IMR-90 (cell line): ENCODE measurements at regions not wholly inside any gene's neighbourhood (a gene's known extent, or its start where the extent isn't known, plus 50 kb on each side); places are given as distances from the start of the nearest gene placed in this dataset.

Experiments used
- ATAC-seq: fragments of 200-7000 bp; cut with Tn5 transposase; 2 replicates; pipeline ENCODE4 v1.9.1; 2020; ENCODE audit warnings: low read depth, mild to moderate bottlenecking, moderate library complexity
- BruUV-seq: library from RNA; stranded (reverse); fragments of 400-500 nt; replicated peaks from 2 replicates; lab custom pipeline; 2021; lab: Mats Ljungman, UMichigan
- CTCF ChIA-PET: fragments of 300-600 bp; formaldehyde crosslinking; extraction: SDS; loops from one replicate; lab custom pipeline; 2021; ENCODE audit warnings: antibody characterized with exemption; lab: Yijun Ruan, JAX
- POLR2A ChIA-PET: fragments of 300-600 bp; sonication (Branson Sonifier 250); formaldehyde crosslinking; loops from one replicate; lab custom pipeline; 2022; ENCODE audit warnings: antibody characterized with exemption; ENCODE audit not compliant: unreplicated experiment; lab: Charles Lee
- DNase-seq: peaks from one replicate; pipeline ENCODE4 v3.0.0; 2013
- H2AFZ ChIP-seq: replicated peaks from 2 replicates; pipeline ENCODE3; 2013; ENCODE audit warnings: low read length, mild to moderate bottlenecking; ENCODE audit not compliant: poor library complexity
- H2AK5ac ChIP-seq: 2 replicates; pipeline ENCODE4 v1.6.1; 2013; ENCODE audit warnings: low read depth, low read length, inconsistent platforms
- H2AK9ac ChIP-seq: replicated peaks from 2 replicates; pipeline ENCODE3; 2013; ENCODE audit warnings: mild to moderate bottlenecking, low read depth, low read length, moderate library complexity; ENCODE audit not compliant: poor library complexity
- H2BK120ac ChIP-seq: 2 replicates; pipeline ENCODE4 v1.6.1; 2013; ENCODE audit warnings: low read depth, low read length, inconsistent platforms
- H2BK15ac ChIP-seq: 3 replicates; pipeline ENCODE4 v1.6.1; 2013; ENCODE audit warnings: low read depth, low read length, inconsistent platforms
- H2BK20ac ChIP-seq: 2 replicates; pipeline ENCODE4 v1.6.1; 2013; ENCODE audit warnings: low read depth, mild to moderate bottlenecking, inconsistent platforms, low read length, moderate library complexity
- H2BK5ac ChIP-seq: 2 replicates; pipeline ENCODE4 v1.6.1; 2013; ENCODE audit warnings: mild to moderate bottlenecking, low read depth, low read length, inconsistent platforms; ENCODE audit not compliant: poor library complexity, severe bottlenecking
- H3K14ac ChIP-seq: replicated peaks from 2 replicates; pipeline ENCODE4 v1.6.1; 2013; ENCODE audit warnings: low read depth, low read length, inconsistent platforms
- H3K18ac ChIP-seq: 2 replicates; pipeline ENCODE4 v1.6.1; 2013; ENCODE audit warnings: low read depth, low read length, control low read depth
- H3K23ac ChIP-seq: 2 replicates; pipeline ENCODE4 v1.6.1; 2013; ENCODE audit warnings: low read depth, low read length, inconsistent platforms
- H3K27ac ChIP-seq: 2 replicates; pipeline ENCODE4 v1.5.1; 2013; ENCODE audit warnings: mild to moderate bottlenecking, control low read depth, low read length; ENCODE audit not compliant: insufficient read depth
- H3K27me3 ChIP-seq: 2 replicates; pipeline ENCODE4 v1.6.1; 2013; ENCODE audit warnings: low read length; ENCODE audit not compliant: control insufficient read depth, insufficient read depth
- H3K36me3 ChIP-seq: 2 replicates; pipeline ENCODE4 v1.6.1; 2013; ENCODE audit warnings: low read length, mixed read lengths; ENCODE audit not compliant: control insufficient read depth, insufficient read depth
- H3K4ac ChIP-seq: 2 replicates; pipeline ENCODE4 v1.6.1; 2013; ENCODE audit warnings: low read depth, low read length, inconsistent platforms
- H3K4me1 ChIP-seq: 2 replicates; pipeline ENCODE4 v1.6.1; 2013; ENCODE audit warnings: low read length, mixed read lengths; ENCODE audit not compliant: control insufficient read depth, insufficient read depth
- H3K4me2 ChIP-seq: 2 replicates; pipeline ENCODE4 v1.6.1; 2013; ENCODE audit warnings: low read depth, mild to moderate bottlenecking, control low read depth, low read length, moderate library complexity
- H3K4me3 ChIP-seq: 2 replicates; pipeline ENCODE4 v1.5.1; 2013; ENCODE audit warnings: low read depth, mild to moderate bottlenecking, control low read depth, low read length, moderate library complexity; ENCODE audit not compliant: insufficient read depth
- H3K56ac ChIP-seq: 2 replicates; pipeline ENCODE4 v1.6.1; 2013; ENCODE audit warnings: low read length, inconsistent platforms; ENCODE audit not compliant: insufficient read depth; ENCODE audit errors: extremely low read depth
- H3K79me1 ChIP-seq, 2 experiments: 2 replicates each; pipeline ENCODE4 v1.6.1; 2013; ENCODE audit warnings: low read length in 2 of 2, inconsistent platforms in 1 of 2, low read depth in 1 of 2
- H3K9ac ChIP-seq: 2 replicates; pipeline ENCODE4 v1.6.1; 2013; ENCODE audit warnings: low read depth, low read length, control low read depth
- H3K9me1 ChIP-seq: 2 replicates; pipeline ENCODE4 v1.6.1; 2013; ENCODE audit warnings: low read length, inconsistent platforms; ENCODE audit not compliant: insufficient read depth
- H3K9me3 ChIP-seq: 2 replicates; pipeline ENCODE4 v1.6.1; 2013; ENCODE audit warnings: low read length; ENCODE audit not compliant: control insufficient read depth, insufficient read depth
- H4K20me1 ChIP-seq: 2 replicates; pipeline ENCODE4 v1.6.1; 2013; ENCODE audit warnings: low read length, inconsistent platforms; ENCODE audit not compliant: insufficient read depth
- H4K5ac ChIP-seq: 2 replicates; pipeline ENCODE4 v1.6.1; 2013; ENCODE audit warnings: mild to moderate bottlenecking, low read depth, low read length, control low read depth
- H4K8ac ChIP-seq, 2 experiments: 2 replicates each; pipeline ENCODE4 v1.6.1; 2013; ENCODE audit warnings: low read depth in 2 of 2, low read length in 2 of 2, control low read depth in 1 of 2, inconsistent platforms in 1 of 2
- H4K91ac ChIP-seq: 2 replicates; pipeline ENCODE4 v1.6.1; 2013; ENCODE audit warnings: low read depth, low read length, inconsistent platforms; ENCODE audit not compliant: insufficient read depth
- CEBPB ChIP-seq: IDR thresholded peaks from 2 replicates; pipeline ENCODE4 v1.6.1; 2012; ENCODE audit warnings: low read depth, low read length, improper control_type of control experiment
- FOS ChIP-seq: fragments of 150-350 bp; IDR thresholded peaks from 2 replicates; pipeline ENCODE4 v1.6.1; 2016; ENCODE audit warnings: low read depth, low read length
- MAFK ChIP-seq: IDR thresholded peaks from 2 replicates; pipeline ENCODE4 v1.6.1; 2012; ENCODE audit warnings: low read depth, low read length, improper control_type of control experiment
- WGBS, 2 experiments: methylation state at CpG; one replicate each; pipeline versions ENCODE4 v1.1.5 to v1.1.7; 2013; ENCODE audit warnings: missing lambda C conversion rate in 2 of 2; ENCODE audit not compliant: insufficient read length in 1 of 2; ENCODE audit errors: extremely low coverage in 2 of 2; 5-methylcytosine and 5-hydroxymethylcytosine counted together
- dilution Hi-C: fragments of 300-500 bp; cut with HindIII; formaldehyde crosslinking; loops from one replicate; pipeline ENCODE4 v1.14.3; 2018; ENCODE audit warnings: low sequenced_read_pairs; ENCODE audit not compliant: unreplicated experiment
- in situ Hi-C: fragments of 300-500 bp; cut with MboI; formaldehyde crosslinking; loops from 3 replicates; pipeline ENCODE4 v1.14.3; 2019; ENCODE audit warnings: low sequenced_read_pairs, inconsistent platforms, mixed read lengths
- intact Hi-C: fragments of 100-400 bp; cut with micrococcal nuclease; formaldehyde crosslinking; loops from 2 replicates; pipeline ENCODE4 v1.10.0; 2022
- TF ChIP-seq, protein P1 (sequence below): fragments of 150-350 bp; IDR thresholded peaks from 2 replicates; pipeline ENCODE4 v1.6.1; 2016; ENCODE audit warnings: low read depth, mild to moderate bottlenecking, low read length, moderate library complexity, borderline replicate concordance

DNA sequence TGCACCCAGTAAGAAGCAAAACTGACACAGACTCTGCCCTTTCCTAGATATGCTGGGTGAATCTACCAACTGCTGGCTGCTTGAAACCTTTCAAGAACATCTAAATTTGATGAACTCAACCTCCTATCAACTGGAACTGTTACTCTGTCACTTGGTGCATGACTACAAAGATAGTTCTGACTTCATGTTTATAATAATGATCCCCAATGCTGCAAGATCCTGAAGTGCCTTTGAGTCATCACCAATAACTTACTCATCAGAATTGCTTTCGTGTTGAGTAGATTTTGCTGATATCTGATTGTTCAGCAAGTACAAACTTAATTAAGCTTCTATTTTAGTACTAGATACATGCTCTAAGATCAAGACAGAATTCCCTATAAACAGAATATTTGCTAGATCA lies 100.2 kb upstream of the ARMC2 start:
- TF ChIP-seq FOS: peak; percentile 26; the same call in 1 of the 2 replicates
- TF ChIP-seq MAFK: peak; percentile 44
- TF ChIP-seq, protein P1, sequence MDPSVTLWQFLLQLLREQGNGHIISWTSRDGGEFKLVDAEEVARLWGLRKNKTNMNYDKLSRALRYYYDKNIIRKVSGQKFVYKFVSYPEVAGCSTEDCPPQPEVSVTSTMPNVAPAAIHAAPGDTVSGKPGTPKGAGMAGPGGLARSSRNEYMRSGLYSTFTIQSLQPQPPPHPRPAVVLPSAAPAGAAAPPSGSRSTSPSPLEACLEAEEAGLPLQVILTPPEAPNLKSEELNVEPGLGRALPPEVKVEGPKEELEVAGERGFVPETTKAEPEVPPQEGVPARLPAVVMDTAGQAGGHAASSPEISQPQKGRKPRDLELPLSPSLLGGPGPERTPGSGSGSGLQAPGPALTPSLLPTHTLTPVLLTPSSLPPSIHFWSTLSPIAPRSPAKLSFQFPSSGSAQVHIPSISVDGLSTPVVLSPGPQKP: no peak
- TF ChIP-seq CEBPB: peak; percentile 41
- intact Hi-C loops (loop anchor here (5.0 kb wide), 1 partner anchor 669 kb away; no protein-coding TSS in a partner anchor), dilution Hi-C loops (no loop called here), in situ Hi-C loops (no loop called here)
- H3K4me3 ChIP-seq: no peak overlapping the region
- no peak overlapping the region for H2AK5ac ChIP-seq
- no peak overlapping the region for H3K27ac ChIP-seq
- BruUV-seq: no TSS peak
- no peak overlapping the region for H2BK20ac ChIP-seq
- no peak overlapping the region for H3K23ac ChIP-seq
- H3K9ac ChIP-seq: no peak overlapping the region
- H3K36me3 ChIP-seq: no peaks in the 10 kb centered on the region
- no peak overlapping the region for H3K14ac ChIP-seq
- H3K4me1 ChIP-seq: no peaks in the 10 kb centered on the region
- no peak overlapping the region for H4K8ac ChIP-seq
- H3K18ac ChIP-seq: no peak overlapping the region
- no peak overlapping the region for H2BK5ac ChIP-seq
- H3K4ac ChIP-seq: no peak overlapping the region
- H2AK9ac ChIP-seq: no peak overlapping the region
- H3K9me1 ChIP-seq: no peaks in the 10 kb centered on the region
- no peak overlapping the region for H4K5ac ChIP-seq
- no peaks in the 10 kb centered on the region for H3K79me1 ChIP-seq
- CTCF ChIA-PET: interaction anchor here (1.0 kb wide), 1 partner anchor 21 kb away, joined by 3 read pairs; no protein-coding TSS in a partner anchor
- no peak overlapping the region for H3K56ac ChIP-seq
- no peaks in the 10 kb centered on the region for H4K20me1 ChIP-seq
- H3K27me3 ChIP-seq: no peaks in the 10 kb centered on the region
- no peak overlapping the region for H2BK120ac ChIP-seq
- H4K91ac ChIP-seq: no peak overlapping the region
- DNase-seq: peak; percentile 49
- WGBS, 2 experiments: no CpG with 5 or more reads among the region's 1 CpG
- H2BK15ac ChIP-seq: no peak overlapping the region
- no peak overlapping the region for H2AFZ ChIP-seq
- no peak for ATAC-seq
- no peaks in the 10 kb centered on the region for H3K9me3 ChIP-seq
- POLR2A ChIA-PET: no interaction called here
- H3K4me2 ChIP-seq: no peak overlapping the region
